H1 (cell line): ENCODE measurements at regions not wholly inside any gene's neighbourhood (a gene's known extent, or its start where the extent isn't known, plus 50 kb on each side); places are given as distances from the start of the nearest gene placed in this dataset.

Experiments
- CTCF ChIA-PET: fragments of 300-600 bp; sonication (Branson Sonifier 250); formaldehyde crosslinking; loops from one replicate; lab custom pipeline; 2021; ENCODE audit not compliant: partially characterized antibody; lab: Charles Lee
- POLR2A ChIA-PET: fragments of 300-600 bp; sonication (Branson Sonifier 250); formaldehyde crosslinking; loops from one replicate; lab custom pipeline; 2021; ENCODE audit warnings: inconsistent platforms; ENCODE audit not compliant: partially characterized antibody; lab: Charles Lee
- DNase-seq, 2 experiments: peaks; one replicate each; pipeline versions ENCODE4 v3.0.0 to v3.0.0-alpha.2; 2010 to 2022; ENCODE audit warnings: low spot score in 2 of 2, low read depth in 1 of 2, mixed read lengths in 1 of 2
- FAIRE-seq: peaks from 2 replicates; lab custom pipeline; 2011; peaks lifted over from hg19 to GRCh38; lab: Jason Lieb, UNC
- H2AFZ ChIP-seq: 2 replicates; pipeline ENCODE4 v1.8.1; 2012; ENCODE audit warnings: low read length, inconsistent platforms
- H2AK5ac ChIP-seq: 2 replicates; pipeline ENCODE4 v1.6.1; 2013; ENCODE audit warnings: low read depth, low read length
- H2BK120ac ChIP-seq: replicated peaks from 2 replicates; pipeline ENCODE3; 2013; ENCODE audit warnings: low read depth, low read length, inconsistent platforms
- H2BK12ac ChIP-seq: 2 replicates; pipeline ENCODE4 v1.6.1; 2013; ENCODE audit warnings: low read depth, low read length
- H2BK15ac ChIP-seq: 2 replicates; pipeline ENCODE4 v1.6.1; 2013; ENCODE audit warnings: low read length
- H2BK20ac ChIP-seq: 2 replicates; pipeline ENCODE4 v1.6.1; 2013; ENCODE audit warnings: low read length
- H2BK5ac ChIP-seq: 2 replicates; pipeline ENCODE4 v1.6.1; 2013; ENCODE audit warnings: low read depth, low read length
- H3K14ac ChIP-seq: 2 replicates; pipeline ENCODE4 v1.6.1; 2013; ENCODE audit warnings: inconsistent platforms; ENCODE audit not compliant: insufficient read length
- H3K18ac ChIP-seq: 2 replicates; pipeline ENCODE4 v1.6.1; 2013; ENCODE audit warnings: low read length; ENCODE audit errors: extremely low read depth
- H3K23ac ChIP-seq: 2 replicates; pipeline ENCODE4 v1.6.1; 2013; ENCODE audit warnings: inconsistent platforms; ENCODE audit not compliant: insufficient read length
- H3K23me2 ChIP-seq: 2 replicates; pipeline ENCODE4 v1.6.1; 2013; ENCODE audit warnings: low read depth, low read length
- H3K27ac ChIP-seq: 2 replicates; pipeline ENCODE4 v1.6.1; 2011; ENCODE audit warnings: low read depth, low read length, inconsistent platforms
- H3K27me3 ChIP-seq, 4 experiments: replicated peaks in 1 of 4; 1 replicate in 1 of 4; 2 replicates in 3 of 4; pipeline versions ENCODE4 v1.6.1 to v1.8.1; 2011 to 2013; ENCODE audit warnings: low read length in 3 of 4, mild to moderate bottlenecking in 3 of 4, inconsistent platforms in 2 of 4, mixed read lengths in 2 of 4, moderate library complexity in 1 of 4; ENCODE audit not compliant: control insufficient read depth in 3 of 4, insufficient read depth in 3 of 4; ENCODE audit errors: extremely low read depth in 1 of 4
- H3K36me3 ChIP-seq, 4 experiments: 2 replicates each; pipeline versions ENCODE4 v1.6.1 to v1.8.1; 2011 to 2013; ENCODE audit warnings: mild to moderate bottlenecking in 4 of 4, low read length in 3 of 4, moderate library complexity in 2 of 4, control low read depth in 1 of 4, inconsistent platforms in 1 of 4; ENCODE audit not compliant: insufficient read depth in 4 of 4, control insufficient read depth in 2 of 4
- H3K4ac ChIP-seq: replicated peaks from 2 replicates; pipeline ENCODE3; 2013; ENCODE audit warnings: low read length, low read depth, mixed read lengths, inconsistent platforms; ENCODE audit not compliant: insufficient read length
- H3K4me1 ChIP-seq, 4 experiments: replicated peaks in 1 of 4; 1 replicate in 1 of 4; 2 replicates in 3 of 4; pipeline versions ENCODE4 v1.6.1 to v1.8.1; 2011 to 2013; ENCODE audit warnings: low read length in 3 of 4, inconsistent platforms in 2 of 4, mixed read lengths in 1 of 4; ENCODE audit not compliant: insufficient read depth in 4 of 4, control insufficient read depth in 3 of 4
- H3K4me2 ChIP-seq, 2 experiments: 2 replicates each; pipeline versions ENCODE4 v1.6.1 to v1.8.1; 2011 to 2013; ENCODE audit warnings: low read depth in 2 of 2, low read length in 2 of 2, control low read depth in 1 of 2, inconsistent platforms in 1 of 2, mild to moderate bottlenecking in 1 of 2; ENCODE audit not compliant: insufficient read depth in 1 of 2
- H3K4me3 ChIP-seq, 4 experiments: fragments of 200-600, 300-600 bp in 1 of 4; sonication (generic), shearing (Covaris generic), sonication (Bioruptor Twin) in 1 of 4; 2 replicates each; pipeline versions ENCODE4 v1.5.1 to v1.8.1; 2011 to 2016; ENCODE audit warnings: low read length in 4 of 4, low read depth in 3 of 4, control low read depth in 2 of 4, inconsistent platforms in 2 of 4, mild to moderate bottlenecking in 2 of 4, mixed read lengths in 1 of 4, moderate library complexity in 1 of 4; ENCODE audit not compliant: insufficient read depth in 2 of 4; ENCODE audit errors: extremely low read depth in 1 of 4
- H3K56ac ChIP-seq: replicated peaks from 2 replicates; pipeline ENCODE3; 2013; ENCODE audit warnings: low read depth, mild to moderate bottlenecking, mixed read lengths, low read length, inconsistent platforms; ENCODE audit not compliant: insufficient read length
- H3K79me1 ChIP-seq: 2 replicates; pipeline ENCODE4 v1.6.1; 2013; ENCODE audit warnings: low read depth, low read length, control low read depth
- H3K79me2 ChIP-seq, 2 experiments: 2 replicates each; pipeline versions ENCODE4 v1.6.1 to v1.8.1; 2012 to 2013; ENCODE audit warnings: low read length in 2 of 2, mild to moderate bottlenecking in 2 of 2, inconsistent platforms in 1 of 2; ENCODE audit not compliant: insufficient read depth in 2 of 2, control insufficient read depth in 1 of 2
- H3K9ac ChIP-seq, 4 experiments: replicated peaks in 1 of 4; 1 replicate in 1 of 4; 2 replicates in 3 of 4; pipeline versions ENCODE4 v1.6.1 to v1.8.1; 2011 to 2013; ENCODE audit warnings: low read depth in 3 of 4, low read length in 3 of 4, control low read depth in 2 of 4, mild to moderate bottlenecking in 2 of 4, moderate library complexity in 2 of 4, inconsistent platforms in 1 of 4; ENCODE audit errors: extremely low read depth in 1 of 4
- H3K9me3 ChIP-seq, 2 experiments: 2 replicates each; pipeline versions ENCODE4 v1.6.1 to v1.8.1; 2012 to 2013; ENCODE audit warnings: mild to moderate bottlenecking in 2 of 2, moderate library complexity in 2 of 2, control low read depth in 1 of 2, inconsistent platforms in 1 of 2, low read depth in 1 of 2, low read length in 1 of 2, mixed read lengths in 1 of 2; ENCODE audit not compliant: insufficient read depth in 2 of 2
- H4K20me1 ChIP-seq, 2 experiments: replicated peaks in 1 of 2; 2 replicates each; pipeline versions ENCODE3 to v1.8.1; 2011 to 2013; ENCODE audit warnings: inconsistent platforms in 2 of 2, low read length in 2 of 2, mild to moderate bottlenecking in 1 of 2; ENCODE audit not compliant: insufficient read depth in 2 of 2, control insufficient read depth in 1 of 2
- H4K5ac ChIP-seq: 2 replicates; pipeline ENCODE4 v1.6.1; 2013; ENCODE audit warnings: low read length, low read depth, mixed read lengths, inconsistent platforms; ENCODE audit not compliant: insufficient read length
- H4K8ac ChIP-seq: 2 replicates; pipeline ENCODE4 v1.8.0; 2013; ENCODE audit warnings: mild to moderate bottlenecking, moderate library complexity, low read length, inconsistent platforms; ENCODE audit not compliant: insufficient read depth; ENCODE audit errors: extremely low read depth
- H4K91ac ChIP-seq: replicated peaks from 2 replicates; pipeline ENCODE3; 2013; ENCODE audit warnings: low read length, mixed read lengths, inconsistent platforms; ENCODE audit not compliant: insufficient read length
- CREB1 ChIP-seq: IDR thresholded peaks from 2 replicates; pipeline ENCODE4 v1.6.1; 2012; ENCODE audit warnings: inconsistent platforms
- EGR1 ChIP-seq: IDR thresholded peaks from 2 replicates; pipeline ENCODE4 v1.6.1; 2011; ENCODE audit warnings: low read depth, low read length, borderline replicate concordance
- EP300 ChIP-seq, 2 experiments: IDR thresholded peaks; 1 replicate in 1 of 2; 2 replicates in 1 of 2; pipeline ENCODE4 v1.6.1; 2011 to 2012; ENCODE audit warnings: low read depth in 2 of 2, low read length in 2 of 2, mild to moderate bottlenecking in 2 of 2, borderline replicate concordance in 1 of 2, inconsistent platforms in 1 of 2, moderate library complexity in 1 of 2
- JUND ChIP-seq: IDR thresholded peaks from 2 replicates; pipeline ENCODE4 v1.6.1; 2011; ENCODE audit warnings: mild to moderate bottlenecking, improper control_type of control experiment, low read length
- KDM1A ChIP-seq: fragments of 200-600, 300-600 bp; sonication (generic); IDR thresholded peaks from 2 replicates; pipeline ENCODE4 v1.7.1; 2016; ENCODE audit warnings: mild to moderate bottlenecking, low read length, borderline replicate concordance
- KDM4A ChIP-seq: IDR thresholded peaks from one replicate; pipeline ENCODE4 v1.7.1; 2012; ENCODE audit warnings: low read depth, mild to moderate bottlenecking, moderate library complexity, low read length, inconsistent platforms; ENCODE audit not compliant: severe bottlenecking
- PHF8 ChIP-seq: fragments of 200-600 bp; sonication (generic); conservative IDR thresholded peaks from 2 replicates; pipeline ENCODE4 v1.7.1; 2012; ENCODE audit warnings: low read depth, mild to moderate bottlenecking, inconsistent platforms, low read length, moderate library complexity
- POLR2A ChIP-seq, 2 experiments: IDR thresholded peaks; 1 replicate in 1 of 2; 2 replicates in 1 of 2; pipeline ENCODE4 v1.6.1; 2011; ENCODE audit warnings: low read depth in 2 of 2, low read length in 2 of 2, mild to moderate bottlenecking in 2 of 2; ENCODE audit errors: control extremely low read depth in 1 of 2
- SIN3A ChIP-seq, 2 experiments: IDR thresholded peaks in 1 of 2; conservative IDR thresholded peaks in 1 of 2; 2 replicates each; pipeline ENCODE4 v1.6.1; 2011 to 2012; ENCODE audit warnings: low read length in 2 of 2, improper control_type of control experiment in 1 of 2, low read depth in 1 of 2, mild to moderate bottlenecking in 1 of 2
- SIX5 ChIP-seq: IDR thresholded peaks from 2 replicates; pipeline ENCODE4 v1.6.1; 2011; ENCODE audit warnings: mild to moderate bottlenecking, low read depth, low read length
- TBP ChIP-seq: IDR thresholded peaks from 2 replicates; pipeline ENCODE4 v1.6.1; 2011; ENCODE audit warnings: low read depth, low read length, improper control_type of control experiment
- TCF12 ChIP-seq: IDR thresholded peaks from 2 replicates; pipeline ENCODE4 v1.6.1; 2011; ENCODE audit warnings: low read depth, mild to moderate bottlenecking, low read length
- WGBS, 2 experiments: shearing (Covaris generic) in 1 of 2; methylation state at CpG; one replicate each; pipeline versions ENCODE4 v1.1.6 to v1.1.7; 2013 to 2015; ENCODE audit warnings: low lambda C conversion rate in 2 of 2, mixed read lengths in 2 of 2, inconsistent platforms in 1 of 2, low coverage in 1 of 2, missing lambda C conversion rate in 1 of 2; ENCODE audit not compliant: insufficient replicate concordance in 2 of 2, insufficient coverage in 1 of 2, insufficient read length in 1 of 2; ENCODE audit errors: extremely low coverage in 1 of 2, missing lambda C conversion rate in 1 of 2; 5-methylcytosine and 5-hydroxymethylcytosine counted together

DNA sequence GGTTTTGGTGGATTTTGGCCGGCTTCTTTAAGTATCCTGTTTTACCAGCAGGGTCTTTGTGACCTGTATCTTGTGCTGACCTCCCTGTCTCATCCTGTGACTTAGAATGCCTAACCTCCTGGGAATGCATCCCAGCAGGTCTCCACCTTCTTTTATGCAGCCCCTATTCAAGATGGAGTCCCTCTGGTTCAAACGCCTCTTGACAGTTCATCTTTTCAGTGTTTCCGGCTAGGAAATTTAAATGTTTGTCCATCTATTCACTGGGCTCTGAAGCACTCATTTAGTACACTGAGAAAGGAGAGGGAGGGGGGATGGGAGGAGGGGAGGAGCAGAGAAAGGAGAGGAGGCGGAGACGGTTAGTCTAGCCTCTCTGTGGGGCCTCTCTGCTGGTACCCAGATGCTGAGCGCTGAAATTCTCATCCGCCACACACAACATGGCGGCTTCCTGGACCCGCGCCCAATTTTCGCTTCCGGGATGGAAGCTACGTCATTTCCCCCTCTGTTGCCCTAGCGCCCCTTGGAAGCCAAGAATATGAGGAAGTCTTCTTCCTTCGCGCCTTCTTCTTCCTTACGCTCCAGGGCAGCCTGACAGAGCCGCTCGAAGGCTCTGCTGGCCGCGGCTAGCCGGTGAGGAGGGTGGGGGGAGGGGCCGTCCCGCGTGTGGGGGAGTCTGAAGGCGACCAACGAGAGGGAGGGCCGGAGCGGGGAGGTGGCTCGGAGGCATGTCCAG, 69.0 kb upstream of the SYT13 start:
- no peak overlapping the region for H2BK12ac ChIP-seq
- 0 out of 2 replicates have a peak overlapping the region, but pooled peaks have one; percentile 43 for H2AFZ ChIP-seq
- CTCF ChIA-PET = interaction anchor here (1.4 kb wide), 1 partner anchor 14 kb away, joined by 3 read pairs; no protein-coding TSS in a partner anchor
- TF ChIP-seq PHF8 = peak; percentile 42; the same call in 1 of the 2 replicates
- peak; percentile 85 for TF ChIP-seq KDM4A
- peak; percentile 94 for TF ChIP-seq EGR1
- peak; percentile 71 for TF ChIP-seq SIX5
- peak; percentile 90 for TF ChIP-seq CREB1
- TF ChIP-seq TBP = peak; percentile 42; the same call in 1 of the 2 replicates
- no peak for TF ChIP-seq EP300 (IDR thresholded peaks at IDR 0.05; ENCODE audit: borderline replicate concordance in 1 of 2, low read depth in 2 of 2, low read length in 2 of 2)
- peak; percentile 22; the same call in 1 of the 2 replicates for TF ChIP-seq JUND
- TF ChIP-seq TCF12 = 0 out of 2 replicates have a peak, but pooled peaks have one; percentile 27
- peak in 1 of 2 experiments; percentile 27; a peak in 2 of 4 replicates for TF ChIP-seq SIN3A (conservative IDR thresholded peaks at IDR 0.05 in 1 of 2, IDR thresholded peaks at IDR 0.05 in 1 of 2; ENCODE audit: low read depth in 1 of 2, low read length in 2 of 2)
- TF ChIP-seq POLR2A (IDR thresholded peaks at IDR 0.05; ENCODE audit: control extremely low read depth in 1 of 2, low read depth in 2 of 2, low read length in 2 of 2) = no peak
- TF ChIP-seq KDM1A = 0 out of 2 replicates have a peak, but pooled peaks have one; percentile 81

More for the DNA sequence above, 69.0 kb upstream of the SYT13 start:
- Histone ChIP-seq H4K5ac (peak overlapping the region; percentile 7), H3K4me1 (peaks cover 0 to 8% (median 5%) of the 10 kb centered on the region in 4 experiments; a peak in 4 of 7 replicates), H2AK5ac (no peak overlapping the region), H3K18ac (no peak overlapping the region), H3K27ac (no peak overlapping the region; the same call in 1 of the 2 replicates), H3K23me2 (peaks cover 2% of the 10 kb centered on the region; the same call in 1 of the 2 replicates), H3K79me1 (no peaks in the 10 kb centered on the region), H4K20me1 (no peaks in the 10 kb centered on the region), H3K4me2 (peak overlapping the region; percentile 90 to 91), H4K91ac (no peak overlapping the region), H3K9me3 (no peaks in the 10 kb centered on the region), H2BK120ac (no peak overlapping the region), H2BK5ac (0 out of 2 replicates have a peak overlapping the region, but pooled peaks have one; percentile 13), H3K27me3 (no peaks in the 10 kb centered on the region; a peak in 1 of 7 replicates), H3K4ac (no peak overlapping the region), H2BK15ac (no peak overlapping the region), H3K14ac (no peak overlapping the region), H3K79me2 (no peaks in the 10 kb centered on the region), H3K23ac (no peak overlapping the region), H3K9ac (no peak overlapping the region), H3K4me3 (peak overlapping the region; percentile 57 to 75 (median 72)), H3K56ac (no peak overlapping the region), H3K36me3 (no peaks in the 10 kb centered on the region), H4K8ac (no peak overlapping the region), H2BK20ac (0 out of 2 replicates have a peak overlapping the region, but pooled peaks have one; percentile 68)
- WGBS, 2 experiments = 10% methylated on average over 23 of the region's 30 CpGs; no CpG with 5 or more reads in 1 of the 2 experiments
- FAIRE-seq = peak; percentile 81
- DNase-seq = peak in 1 of 2 experiments; percentile 91
- POLR2A ChIA-PET = interaction anchor here (0.7 to 1.2 kb wide), 3 partner anchors 122 to 318 kb away, joined by 3 to 6 read pairs (median 3); no protein-coding TSS in a partner anchor
